ENCODE measurements at regions not wholly inside any gene's neighbourhood (a gene's known extent, or its start where the extent isn't known, plus 50 kb on each side); places are given as distances from the start of the nearest gene placed in this dataset.

- no peak overlapping the region for H3K27ac ChIP-seq (replicated peaks)
- H3K27me3 ChIP-seq (ENCODE audit: low read depth): peaks cover 63% of the 10 kb centered on the region
- no peaks in the 10 kb centered on the region for H3K9me3 ChIP-seq (replicated peaks)
- intact Hi-C loops (cut with micrococcal nuclease): no loop called here
- DNase-seq: no peak
- H3K4me3 ChIP-seq: no peak overlapping the region
- no peaks in the 10 kb centered on the region for H3K36me3 ChIP-seq
- H3K4me1 ChIP-seq: no peaks in the 10 kb centered on the region
- no peak for TF ChIP-seq CTCF (IDR thresholded peaks at IDR 0.05; ENCODE audit: borderline replicate concordance)
These were observed 75.4 kb upstream of the LARS2 start for GRCh38 chr3:45312836-45313493.

- peaks cover 63% of the 10 kb centered on the region for H3K27me3 ChIP-seq (ENCODE audit: low read depth)
- H3K27ac ChIP-seq (replicated peaks): no peak overlapping the region
- intact Hi-C loops (cut with micrococcal nuclease): no loop called here
- H3K4me1 ChIP-seq: no peaks in the 10 kb centered on the region
- H3K9me3 ChIP-seq (replicated peaks): no peaks in the 10 kb centered on the region
- no peaks in the 10 kb centered on the region for H3K36me3 ChIP-seq
- no peak for TF ChIP-seq CTCF (IDR thresholded peaks at IDR 0.05; ENCODE audit: borderline replicate concordance)
- no peak overlapping the region for H3K4me3 ChIP-seq
- DNase-seq: no peak
These were observed 74.5 kb upstream of the LARS2 start for GRCh38 chr3:45313743-45314403.

GRCh38 chr3:45317710-45318109 lies 70.7 kb upstream of the LARS2 start:
- no peaks in the 10 kb centered on the region for H3K4me1 ChIP-seq
- H3K4me3 ChIP-seq: no peak overlapping the region
- no peak for TF ChIP-seq CTCF (IDR thresholded peaks at IDR 0.05; ENCODE audit: borderline replicate concordance)
- intact Hi-C loops (cut with micrococcal nuclease): no loop called here
- peaks cover 43% of the 10 kb centered on the region for H3K27me3 ChIP-seq (ENCODE audit: low read depth)
- no peaks in the 10 kb centered on the region for H3K36me3 ChIP-seq
- H3K27ac ChIP-seq (replicated peaks): no peak overlapping the region
- no peaks in the 10 kb centered on the region for H3K9me3 ChIP-seq (replicated peaks)
- no peak for DNase-seq

GRCh38 chr3:45318689-45319088 lies 69.7 kb upstream of the LARS2 start:
- TF ChIP-seq CTCF (IDR thresholded peaks at IDR 0.05; ENCODE audit: borderline replicate concordance): no peak
- Histone ChIP-seq H3K27ac (replicated peaks) (no peak overlapping the region), H3K4me3 (no peak overlapping the region), H3K9me3 (replicated peaks) (no peaks in the 10 kb centered on the region), H3K4me1 (no peaks in the 10 kb centered on the region), H3K36me3 (no peaks in the 10 kb centered on the region), H3K27me3 (ENCODE audit: low read depth) (peaks cover 41% of the 10 kb centered on the region)
- intact Hi-C loops (cut with micrococcal nuclease): no loop called here
- DNase-seq: no peak

GRCh38 chr3:45319231-45319995 lies 69.0 kb upstream of the LARS2 start:
- Histone ChIP-seq H3K4me1 (no peaks in the 10 kb centered on the region), H3K9me3 (replicated peaks) (no peaks in the 10 kb centered on the region), H3K27ac (replicated peaks) (no peak overlapping the region), H3K27me3 (ENCODE audit: low read depth) (peaks cover 40% of the 10 kb centered on the region), H3K4me3 (no peak overlapping the region), H3K36me3 (no peaks in the 10 kb centered on the region)
- intact Hi-C loops (cut with micrococcal nuclease): no loop called here
- DNase-seq: no peak
- TF ChIP-seq CTCF (IDR thresholded peaks at IDR 0.05; ENCODE audit: borderline replicate concordance): no peak
